Esophagus squamous epithelium (tissue), 5 donors: ENCODE measurements at regions not wholly inside any gene's neighbourhood (a gene's known extent, or its start where the extent isn't known, plus 50 kb on each side); places are given as distances from the start of the nearest gene placed in this dataset.

ENCODE experiments used
- DNase-seq: peaks from one replicate; lab custom pipeline; 2025; lab: John Stamatoyannopoulos, UW
- H3K27ac ChIP-seq, 4 donors: fragments of 200-600 bp; sonication (generic); one replicate each; pipeline ENCODE4 v1.5.1; 2016 to 2019; ENCODE audit warnings: mild to moderate bottlenecking in 1 of 4
- H3K27me3 ChIP-seq, 4 donors: fragments of 200-600 bp; sonication (generic); 1 replicate in 3 of 4; 2 replicates in 1 of 4; pipeline versions ENCODE4 v1.5.1 to v1.6.0; 2017 to 2021; ENCODE audit warnings: antibody characterized with exemption in 1 of 4
- H3K36me3 ChIP-seq, 3 donors: fragments of 200-600 bp; sonication (generic); one replicate each; pipeline ENCODE4 v1.5.1; 2016 to 2019
- H3K4me1 ChIP-seq, 3 donors: fragments of 200-600 bp; sonication (generic); one replicate each; pipeline ENCODE4 v1.5.1; 2017 to 2019
- H3K4me3 ChIP-seq, 4 donors: fragments of 200-600 bp; sonication (generic); 1 replicate in 3 of 4; 2 replicates in 1 of 4; pipeline ENCODE4 v1.5.1; 2016 to 2019; ENCODE audit warnings: mild to moderate bottlenecking in 2 of 4, moderate library complexity in 1 of 4
- H3K9me3 ChIP-seq, 3 donors: fragments of 200-600 bp; sonication (generic); one replicate each; pipeline ENCODE4 v1.5.1; 2016 to 2019
- POLR2A ChIP-seq, 4 donors: fragments of 450-650 bp; IDR thresholded peaks; one replicate each; pipeline ENCODE4 v1.6.1; 2017; ENCODE audit warnings: antibody characterized with exemption in 4 of 4, mild to moderate bottlenecking in 4 of 4, moderate library complexity in 3 of 4
- WGBS, 2 donors: methylation state at CpG; one replicate each; pipeline ENCODE4 v1.1.5; 2018; 5-methylcytosine and 5-hydroxymethylcytosine counted together
- intact Hi-C: fragments of 100-400 bp; cut with DNase I; formaldehyde crosslinking; loops from one replicate; pipeline ENCODE4 v1.15.0; 2022
- TF ChIP-seq, protein P1 (sequence below), 6 experiments: fragments of 450-650 bp in 4 of 6; fragments of 200-600 bp in 2 of 6; sonication (generic) in 2 of 6; IDR thresholded peaks; one replicate each; pipeline ENCODE4 v1.5.1; 2016 to 2019; ENCODE audit warnings: antibody characterized with exemption in 6 of 6, mild to moderate bottlenecking in 4 of 6, moderate library complexity in 4 of 6
- donor health status: DM: yes; HTN: yes; CAD: no.

DNA sequence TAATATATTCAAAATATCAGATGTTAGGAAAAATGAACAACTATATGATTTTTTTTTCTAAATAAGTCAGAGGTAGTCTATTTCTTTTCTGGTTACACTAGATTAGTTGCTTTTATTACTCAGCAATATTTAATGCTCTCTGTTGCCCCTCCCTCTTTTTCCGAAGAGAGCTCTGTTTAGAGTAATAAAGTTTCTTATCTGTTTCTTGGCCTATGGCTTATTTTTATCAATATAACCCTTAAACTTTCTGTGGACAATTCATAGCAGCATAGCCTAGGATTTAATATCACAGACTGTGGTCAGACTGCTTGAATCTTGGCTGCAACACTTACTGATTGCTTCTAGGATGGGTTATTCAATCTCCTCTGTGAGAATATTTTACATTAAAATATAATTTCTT lies 2315.4 kb upstream of the AGA start:
- Histone ChIP-seq H3K27me3 (no peaks in the 10 kb centered on the region), H3K4me1 (no peaks in the 10 kb centered on the region), H3K36me3 (no peaks in the 10 kb centered on the region), H3K4me3 (no peak overlapping the region), H3K9me3 (no peaks in the 10 kb centered on the region), H3K27ac (no peak overlapping the region)
- WGBS, 2 donors = 56 to 76% methylated on average over 1 of the region's 1 CpG
- no peak for DNase-seq
- TF ChIP-seq, protein P1, sequence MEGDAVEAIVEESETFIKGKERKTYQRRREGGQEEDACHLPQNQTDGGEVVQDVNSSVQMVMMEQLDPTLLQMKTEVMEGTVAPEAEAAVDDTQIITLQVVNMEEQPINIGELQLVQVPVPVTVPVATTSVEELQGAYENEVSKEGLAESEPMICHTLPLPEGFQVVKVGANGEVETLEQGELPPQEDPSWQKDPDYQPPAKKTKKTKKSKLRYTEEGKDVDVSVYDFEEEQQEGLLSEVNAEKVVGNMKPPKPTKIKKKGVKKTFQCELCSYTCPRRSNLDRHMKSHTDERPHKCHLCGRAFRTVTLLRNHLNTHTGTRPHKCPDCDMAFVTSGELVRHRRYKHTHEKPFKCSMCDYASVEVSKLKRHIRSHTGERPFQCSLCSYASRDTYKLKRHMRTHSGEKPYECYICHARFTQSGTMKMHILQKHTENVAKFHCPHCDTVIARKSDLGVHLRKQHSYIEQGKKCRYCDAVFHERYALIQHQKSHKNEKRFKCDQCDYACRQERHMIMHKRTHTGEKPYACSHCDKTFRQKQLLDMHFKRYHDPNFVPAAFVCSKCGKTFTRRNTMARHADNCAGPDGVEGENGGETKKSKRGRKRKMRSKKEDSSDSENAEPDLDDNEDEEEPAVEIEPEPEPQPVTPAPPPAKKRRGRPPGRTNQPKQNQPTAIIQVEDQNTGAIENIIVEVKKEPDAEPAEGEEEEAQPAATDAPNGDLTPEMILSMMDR (IDR thresholded peaks at IDR 0.05) = no peak
- TF ChIP-seq POLR2A (IDR thresholded peaks at IDR 0.05) = no peak
- intact Hi-C loops = no loop called here

DNA sequence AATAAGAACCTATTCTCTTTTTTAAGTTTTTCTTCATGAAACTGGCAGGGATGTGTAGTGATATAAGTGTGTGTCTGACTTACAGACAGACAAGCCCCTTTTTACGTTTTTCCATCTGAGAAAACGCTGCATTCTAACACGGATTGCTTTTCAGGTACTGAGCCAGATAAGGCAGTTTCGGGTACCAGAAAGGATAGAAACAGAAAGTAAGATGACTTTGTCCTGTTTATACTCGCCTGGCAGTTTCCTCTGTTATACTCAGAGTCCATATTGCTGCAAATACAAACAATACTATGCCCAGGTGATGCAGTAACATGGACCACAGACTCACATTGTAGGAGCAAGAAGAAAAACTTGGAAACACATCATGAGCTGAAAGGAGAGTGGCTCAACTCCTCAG lies 2320.6 kb upstream of the AGA start:
- no peak for DNase-seq
- no peak overlapping the region for H3K4me3 ChIP-seq
- H3K9me3 ChIP-seq = peaks cover 0 to 7% (median 5%) of the 10 kb centered on the region in 3 donors
- WGBS, 2 donors = 55 to 57% methylated on average over 5 of the region's 5 CpGs
- no peaks in the 10 kb centered on the region for H3K36me3 ChIP-seq
- no peaks in the 10 kb centered on the region for H3K27me3 ChIP-seq
- TF ChIP-seq, protein P1 (IDR thresholded peaks at IDR 0.05) = no peak
- TF ChIP-seq POLR2A (IDR thresholded peaks at IDR 0.05) = no peak
- H3K27ac ChIP-seq = no peak overlapping the region
- intact Hi-C loops = no loop called here
- H3K4me1 ChIP-seq = no peaks in the 10 kb centered on the region

DNA sequence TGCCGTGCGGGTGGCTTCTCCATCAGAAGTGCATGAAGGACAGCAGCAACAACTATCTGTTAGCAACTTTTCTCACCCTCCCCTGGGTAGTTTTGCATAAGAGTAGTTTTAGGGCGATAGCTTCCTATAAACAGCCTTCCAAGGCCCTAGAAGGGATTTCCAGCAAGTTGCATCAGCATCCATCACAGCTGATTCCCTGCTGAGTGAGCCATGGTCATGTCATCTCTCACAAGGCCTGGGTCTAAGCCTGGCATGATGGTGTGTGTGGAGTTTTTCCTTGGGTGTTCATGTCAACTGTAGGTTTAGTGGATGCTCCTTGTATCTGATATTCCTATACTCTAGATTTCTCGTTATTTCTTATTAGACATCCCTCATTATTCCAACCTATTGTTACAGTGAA lies 2324.7 kb upstream of the AGA start:
- Histone ChIP-seq H3K4me3 (no peak overlapping the region), H3K27ac (no peak overlapping the region), H3K4me1 (no peaks in the 10 kb centered on the region), H3K9me3 (peaks cover 0 to 9% (median 7%) of the 10 kb centered on the region in 3 donors), H3K36me3 (no peaks in the 10 kb centered on the region), H3K27me3 (no peaks in the 10 kb centered on the region)
- intact Hi-C loops = no loop called here
- 58 to 69% methylated on average over 2 to 4 of the region's 4 CpGs for WGBS, 2 donors
- DNase-seq = no peak
- TF ChIP-seq POLR2A (IDR thresholded peaks at IDR 0.05) = no peak
- TF ChIP-seq, protein P1 (IDR thresholded peaks at IDR 0.05) = no peak

DNA sequence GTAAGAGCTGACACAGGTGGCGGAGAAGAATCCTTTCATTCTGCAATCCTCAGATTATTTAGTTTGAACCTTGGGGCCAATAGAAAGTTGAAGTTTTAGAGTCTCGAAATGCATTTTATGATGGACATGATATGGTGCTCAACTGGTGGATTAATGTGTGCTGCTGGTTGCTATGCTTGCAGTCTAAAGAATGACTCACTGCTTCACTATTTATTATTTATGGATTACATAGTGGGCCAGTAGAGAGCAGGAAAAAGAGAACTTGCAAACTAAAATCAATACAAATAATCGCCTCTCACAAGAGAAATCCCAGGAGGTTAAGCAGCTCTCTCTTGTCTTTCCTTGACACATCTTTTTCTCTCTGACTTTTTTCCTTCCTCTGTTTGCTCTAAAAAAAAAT lies 2326.8 kb upstream of the AGA start:
- H3K27me3 ChIP-seq = no peaks in the 10 kb centered on the region
- H3K36me3 ChIP-seq = no peaks in the 10 kb centered on the region
- no peaks in the 10 kb centered on the region for H3K4me1 ChIP-seq
- DNase-seq = no peak
- H3K27ac ChIP-seq = no peak overlapping the region
- H3K9me3 ChIP-seq = peaks cover 0 to 9% (median 7%) of the 10 kb centered on the region in 3 donors
- H3K4me3 ChIP-seq = no peak overlapping the region
- intact Hi-C loops = no loop called here
- TF ChIP-seq, protein P1 (IDR thresholded peaks at IDR 0.05) = no peak
- no peak for TF ChIP-seq POLR2A (IDR thresholded peaks at IDR 0.05)
- WGBS, 2 donors = 78 to 80% methylated on average over 3 of the region's 3 CpGs

DNA sequence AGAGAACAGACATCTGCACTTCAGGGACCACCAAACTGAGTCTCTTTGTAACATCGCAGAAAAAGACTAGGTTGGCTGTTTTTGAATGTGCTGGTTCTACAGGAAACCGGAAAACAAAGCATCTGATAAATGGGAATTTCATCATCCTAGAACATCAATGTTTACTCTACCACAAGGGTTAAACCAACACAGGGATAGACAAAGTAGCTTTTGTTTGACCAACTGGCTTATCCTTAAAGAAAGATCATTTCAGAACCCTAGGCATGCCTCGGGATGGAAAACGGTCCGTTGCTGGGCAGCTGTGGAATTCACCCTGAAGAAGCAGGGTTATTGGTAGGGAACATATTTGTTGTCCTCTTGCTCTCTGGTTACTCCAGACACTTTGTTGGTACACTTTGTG lies 2355.5 kb upstream of the AGA start:
- no peaks in the 10 kb centered on the region for H3K27me3 ChIP-seq
- DNase-seq = no peak
- intact Hi-C loops = no loop called here
- H3K27ac ChIP-seq = no peak overlapping the region
- 49% methylated on average over 5 of the region's 5 CpGs for WGBS, 2 donors
- no peaks in the 10 kb centered on the region for H3K4me1 ChIP-seq
- H3K4me3 ChIP-seq = no peak overlapping the region
- H3K9me3 ChIP-seq = no peaks in the 10 kb centered on the region
- no peak for TF ChIP-seq POLR2A (IDR thresholded peaks at IDR 0.05)
- TF ChIP-seq, protein P1 (IDR thresholded peaks at IDR 0.05) = no peak
- H3K36me3 ChIP-seq = no peaks in the 10 kb centered on the region
